ENCODE measurements at regions not wholly inside any gene's neighbourhood (a gene's known extent, or its start where the extent isn't known, plus 50 kb on each side); places are given as distances from the start of the nearest gene placed in this dataset.

- no peak for DNase-seq (ENCODE audit: low read depth)
Measured at GRCh38 chr2:180058993-180059392, 51.9 kb upstream of the CWC22 start.

GRCh38 chr2:180057706-180058412 is 50.8 kb upstream of the CWC22 start:
- no peak for DNase-seq (ENCODE audit: low read depth)

Data from activated T-helper 9 cell treated with anti-CD3 and anti-CD28 coated beads, Interleukin-2, amount 50 U/mL, for 16 hours (primary cell).